Liver (tissue), 8 donors: ENCODE measurements at regions not wholly inside any gene's neighbourhood (a gene's known extent, or its start where the extent isn't known, plus 50 kb on each side); places are given as distances from the start of the nearest gene placed in this dataset.

ENCODE experiments used
- DNase-seq: peaks from one replicate; pipeline ENCODE4 v3.0.0-alpha.2; 2017; ENCODE audit warnings: low spot score
- H3K27ac ChIP-seq, 2 donors: one replicate each; pipeline ENCODE4 v1.7.0; 2013; ENCODE audit warnings: inconsistent platforms in 2 of 2, low read length in 2 of 2, control low read depth in 1 of 2, low read depth in 1 of 2, mild to moderate bottlenecking in 1 of 2
- H3K27me3 ChIP-seq, 4 donors: one replicate each; pipeline versions ENCODE4 v1.6.1 to v1.7.0; 2013; ENCODE audit warnings: low read length in 3 of 4, inconsistent platforms in 1 of 4, mild to moderate bottlenecking in 1 of 4, moderate library complexity in 1 of 4; ENCODE audit not compliant: control insufficient read depth in 4 of 4, insufficient read depth in 4 of 4
- H3K36me3 ChIP-seq, 4 donors: one replicate each; pipeline versions ENCODE4 v1.6.1 to v1.7.0; 2013; ENCODE audit warnings: low read length in 3 of 4, mild to moderate bottlenecking in 3 of 4, low read depth in 1 of 4, moderate library complexity in 1 of 4; ENCODE audit not compliant: control insufficient read depth in 4 of 4, insufficient read depth in 3 of 4
- H3K4me1 ChIP-seq, 4 donors: one replicate each; pipeline versions ENCODE4 v1.6.1 to v1.7.0; 2013; ENCODE audit warnings: low read length in 3 of 4, mild to moderate bottlenecking in 3 of 4, moderate library complexity in 1 of 4; ENCODE audit not compliant: control insufficient read depth in 4 of 4, insufficient read depth in 4 of 4
- H3K4me3 ChIP-seq, 3 donors: one replicate each; pipeline versions ENCODE4 v1.6.1 to v1.7.0; 2013; ENCODE audit warnings: low read length in 3 of 3, control low read depth in 1 of 3, low read depth in 1 of 3, mild to moderate bottlenecking in 1 of 3
- H3K9ac ChIP-seq, 2 donors: one replicate each; pipeline ENCODE4 v1.7.0; 2013; ENCODE audit warnings: low read length in 2 of 2, mild to moderate bottlenecking in 2 of 2, moderate library complexity in 2 of 2, control low read depth in 1 of 2, low read depth in 1 of 2
- H3K9me3 ChIP-seq, 4 donors: one replicate each; pipeline versions ENCODE4 v1.6.1 to v1.7.0; 2013; ENCODE audit warnings: low read length in 3 of 4; ENCODE audit not compliant: control insufficient read depth in 4 of 4
- ATF3 ChIP-seq: IDR thresholded peaks from 2 replicates; pipeline ENCODE4 v1.6.1; 2016; ENCODE audit warnings: antibody characterized with exemption
- CTCF ChIP-seq: fragments of 150-350 bp; IDR thresholded peaks from 2 replicates; pipeline ENCODE4 v1.5.1; 2017; ENCODE audit warnings: improper control_type of control experiment, low read depth, low read length; ENCODE audit not compliant: missing input control
- EGR1 ChIP-seq, 2 donors: IDR thresholded peaks; 2 replicates each; pipeline ENCODE4 v1.6.1; 2016 to 2018; ENCODE audit warnings: antibody characterized with exemption in 2 of 2, low read depth in 2 of 2
- FOXA1 ChIP-seq: IDR thresholded peaks from 2 replicates; pipeline ENCODE4 v1.6.1; 2016; ENCODE audit warnings: antibody characterized with exemption
- FOXA2 ChIP-seq: IDR thresholded peaks from 2 replicates; pipeline ENCODE4 v1.6.1; 2016; ENCODE audit warnings: antibody characterized with exemption
- GABPA ChIP-seq, 2 donors: IDR thresholded peaks in 1 of 2; conservative IDR thresholded peaks in 1 of 2; 2 replicates each; pipeline ENCODE4 v1.6.1; 2016; ENCODE audit warnings: antibody characterized with exemption in 2 of 2, mild to moderate bottlenecking in 1 of 2, moderate library complexity in 1 of 2
- HNF4A ChIP-seq, 2 donors: conservative IDR thresholded peaks; 2 replicates each; pipeline ENCODE4 v1.6.1; 2016; ENCODE audit warnings: antibody characterized with exemption in 2 of 2, mild to moderate bottlenecking in 2 of 2
- HNF4G ChIP-seq: IDR thresholded peaks from 2 replicates; pipeline ENCODE4 v1.6.1; 2016; ENCODE audit warnings: antibody characterized with exemption
- JUND ChIP-seq, 2 donors: IDR thresholded peaks; 2 replicates each; pipeline ENCODE4 v1.6.1; 2016; ENCODE audit warnings: antibody characterized with exemption in 2 of 2
- MAX ChIP-seq: IDR thresholded peaks from 2 replicates; pipeline ENCODE4 v1.6.1; 2016; ENCODE audit warnings: antibody characterized with exemption
- NR2F2 ChIP-seq: IDR thresholded peaks from 2 replicates; pipeline ENCODE4 v1.6.1; 2016; ENCODE audit warnings: antibody characterized with exemption
- RAD21 ChIP-seq, 2 donors: IDR thresholded peaks; 2 replicates each; pipeline ENCODE4 v1.6.1; 2016; ENCODE audit warnings: antibody characterized with exemption in 2 of 2, mild to moderate bottlenecking in 2 of 2
- REST ChIP-seq: IDR thresholded peaks from 2 replicates; pipeline ENCODE4 v1.6.1; 2016; ENCODE audit warnings: antibody characterized with exemption, mild to moderate bottlenecking
- RXRA ChIP-seq, 2 donors: IDR thresholded peaks; 2 replicates each; pipeline ENCODE4 v1.6.1; 2017 to 2018; ENCODE audit warnings: antibody characterized with exemption in 2 of 2, mild to moderate bottlenecking in 1 of 2
- SP1 ChIP-seq: IDR thresholded peaks from 2 replicates; pipeline ENCODE4 v1.6.1; 2018; ENCODE audit warnings: antibody characterized with exemption, mild to moderate bottlenecking
- TAF1 ChIP-seq: conservative IDR thresholded peaks from 2 replicates; pipeline ENCODE4 v1.6.1; 2016; ENCODE audit warnings: antibody characterized with exemption, mild to moderate bottlenecking
- YY1 ChIP-seq: IDR thresholded peaks from 2 replicates; pipeline ENCODE4 v1.6.1; 2016; ENCODE audit warnings: antibody characterized with exemption, mild to moderate bottlenecking
- ZBTB33 ChIP-seq: IDR thresholded peaks from 2 replicates; pipeline ENCODE4 v1.6.1; 2016; ENCODE audit warnings: antibody characterized with exemption
- WGBS: extraction: QIAGEN DNeasy Blood & Tissue Kit; methylation state at CpG from one replicate; pipeline ENCODE4 v1.1.7; 2013; 5-methylcytosine and 5-hydroxymethylcytosine counted together
- donor health status: healthy.
- donor health status: healthy.
- donor health status: healthy.
- donor health status: healthy.
- donor health status: healthy.

GRCh38 chr11:71364176-71364671 lies 84.0 kb downstream of the DHCR7 start:
- peaks cover 0 to 2% (median 0%) of the 10 kb centered on the region in 4 donors for H3K4me1 ChIP-seq
- no peak overlapping the region for H3K9ac ChIP-seq
- H3K27me3 ChIP-seq = no peaks in the 10 kb centered on the region
- no peaks in the 10 kb centered on the region for H3K9me3 ChIP-seq
- H3K36me3 ChIP-seq = no peaks in the 10 kb centered on the region
- TF ChIP-seq CTCF = no peak
- TF ChIP-seq GABPA (IDR thresholded peaks at IDR 0.05 in 1 of 2, conservative IDR thresholded peaks at IDR 0.05 in 1 of 2) = no peak
- no peak for TF ChIP-seq REST
- no peak for TF ChIP-seq RXRA (IDR thresholded peaks at IDR 0.05)
- no peak for TF ChIP-seq YY1
- no peak for TF ChIP-seq TAF1
- TF ChIP-seq MAX = no peak
- no peak for TF ChIP-seq SP1
- TF ChIP-seq FOXA2 = no peak
- no peak for TF ChIP-seq HNF4G
- TF ChIP-seq ATF3 = no peak
- TF ChIP-seq EGR1 (IDR thresholded peaks at IDR 0.05; ENCODE audit: low read depth in 2 of 2) = no peak
- TF ChIP-seq JUND (IDR thresholded peaks at IDR 0.05) = no peak
- TF ChIP-seq FOXA1 = no peak
- no peak for TF ChIP-seq RAD21 (IDR thresholded peaks at IDR 0.05)
- no peak for TF ChIP-seq NR2F2
- TF ChIP-seq HNF4A (conservative IDR thresholded peaks at IDR 0.05) = no peak
- no peak for TF ChIP-seq ZBTB33
- DNase-seq = no peak
- 57% methylated on average over 4 of the region's 4 CpGs for WGBS
- no peak overlapping the region for H3K27ac ChIP-seq
- no peak overlapping the region for H3K4me3 ChIP-seq
